ENCODE measurements at regions not wholly inside any gene's neighbourhood (a gene's known extent, or its start where the extent isn't known, plus 50 kb on each side); places are given as distances from the start of the nearest gene placed in this dataset.
A peak's percentile ranks its signal among the peaks of the same experiment; 100 is the strongest.

DNA sequence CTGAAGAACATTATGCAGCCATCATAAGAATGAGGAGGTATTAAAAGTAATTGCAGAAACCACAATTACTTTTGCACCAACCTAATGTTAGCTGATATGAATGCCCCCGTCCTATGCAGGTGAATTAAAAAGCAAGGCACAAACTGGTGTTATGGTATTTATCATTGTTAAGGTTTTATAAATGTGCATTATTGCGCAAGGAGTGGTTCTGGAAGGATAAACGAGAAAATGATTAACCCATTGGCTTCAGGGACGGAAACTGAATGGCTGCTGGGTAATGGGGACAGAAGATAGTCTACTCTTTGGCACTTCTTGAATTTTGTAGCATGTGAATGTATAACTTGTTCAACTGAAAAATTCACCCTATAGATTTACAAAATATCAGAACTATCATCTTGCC lies 148.6 kb upstream of the SALL4 start:
- TF ChIP-seq USF1 (IDR thresholded peaks at IDR 0.05) (no peak), CEBPB (IDR thresholded peaks at IDR 0.05) (0 out of 2 replicates have a peak, but pooled peaks have one; percentile 44), RAD21 (IDR thresholded peaks at IDR 0.05; ENCODE audit: low read depth) (no peak), CREB1 (IDR thresholded peaks at IDR 0.05; ENCODE audit: low read depth) (no peak), YY1 (IDR thresholded peaks at IDR 0.05; ENCODE audit: low read depth) (no peak), ZBTB7A (IDR thresholded peaks at IDR 0.05; ENCODE audit: low read depth) (no peak), MAX (IDR thresholded peaks at IDR 0.05) (no peak), TAF1 (IDR thresholded peaks at IDR 0.05; ENCODE audit: low read depth) (no peak), EP300 (IDR thresholded peaks at IDR 0.05; ENCODE audit: borderline replicate concordance) (no peak)
- TF ChIP-seq, protein P1, sequence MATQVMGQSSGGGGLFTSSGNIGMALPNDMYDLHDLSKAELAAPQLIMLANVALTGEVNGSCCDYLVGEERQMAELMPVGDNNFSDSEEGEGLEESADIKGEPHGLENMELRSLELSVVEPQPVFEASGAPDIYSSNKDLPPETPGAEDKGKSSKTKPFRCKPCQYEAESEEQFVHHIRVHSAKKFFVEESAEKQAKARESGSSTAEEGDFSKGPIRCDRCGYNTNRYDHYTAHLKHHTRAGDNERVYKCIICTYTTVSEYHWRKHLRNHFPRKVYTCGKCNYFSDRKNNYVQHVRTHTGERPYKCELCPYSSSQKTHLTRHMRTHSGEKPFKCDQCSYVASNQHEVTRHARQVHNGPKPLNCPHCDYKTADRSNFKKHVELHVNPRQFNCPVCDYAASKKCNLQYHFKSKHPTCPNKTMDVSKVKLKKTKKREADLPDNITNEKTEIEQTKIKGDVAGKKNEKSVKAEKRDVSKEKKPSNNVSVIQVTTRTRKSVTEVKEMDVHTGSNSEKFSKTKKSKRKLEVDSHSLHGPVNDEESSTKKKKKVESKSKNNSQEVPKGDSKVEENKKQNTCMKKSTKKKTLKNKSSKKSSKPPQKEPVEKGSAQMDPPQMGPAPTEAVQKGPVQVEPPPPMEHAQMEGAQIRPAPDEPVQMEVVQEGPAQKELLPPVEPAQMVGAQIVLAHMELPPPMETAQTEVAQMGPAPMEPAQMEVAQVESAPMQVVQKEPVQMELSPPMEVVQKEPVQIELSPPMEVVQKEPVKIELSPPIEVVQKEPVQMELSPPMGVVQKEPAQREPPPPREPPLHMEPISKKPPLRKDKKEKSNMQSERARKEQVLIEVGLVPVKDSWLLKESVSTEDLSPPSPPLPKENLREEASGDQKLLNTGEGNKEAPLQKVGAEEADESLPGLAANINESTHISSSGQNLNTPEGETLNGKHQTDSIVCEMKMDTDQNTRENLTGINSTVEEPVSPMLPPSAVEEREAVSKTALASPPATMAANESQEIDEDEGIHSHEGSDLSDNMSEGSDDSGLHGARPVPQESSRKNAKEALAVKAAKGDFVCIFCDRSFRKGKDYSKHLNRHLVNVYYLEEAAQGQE (IDR thresholded peaks at IDR 0.05; ENCODE audit: low read depth) = no peak

All from Ishikawa (cell line).